Vagina (tissue), 2 donors: ENCODE measurements at regions not wholly inside any gene's neighbourhood (a gene's known extent, or its start where the extent isn't known, plus 50 kb on each side); places are given as distances from the start of the nearest gene placed in this dataset.

Experiments used
- DNase-seq, 2 donors: peaks; one replicate each; pipeline ENCODE4 v3.0.0-alpha.2; 2017; ENCODE audit errors: extremely low spot score in 2 of 2
- H3K27ac ChIP-seq: fragments of 200-600 bp; sonication (generic); one replicate; pipeline ENCODE4 v1.5.1; 2019
- H3K27me3 ChIP-seq: fragments of 200-600 bp; sonication (generic); one replicate; pipeline ENCODE4 v1.5.1; 2019
- H3K36me3 ChIP-seq, 2 donors: fragments of 200-600 bp; sonication (generic); one replicate each; pipeline ENCODE4 v1.5.1; 2017 to 2019
- H3K4me1 ChIP-seq: fragments of 200-600 bp; sonication (generic); one replicate; pipeline ENCODE4 v1.5.1; 2019
- H3K4me3 ChIP-seq, 2 donors: fragments of 200-600 bp; sonication (generic); 1 replicate in 1 of 2; 2 replicates in 1 of 2; pipeline ENCODE4 v1.5.1; 2016 to 2019
- H3K9me3 ChIP-seq: fragments of 200-600 bp; sonication (generic); one replicate; pipeline ENCODE4 v1.5.1; 2019
- CTCF ChIP-seq, 3 experiments: fragments of 450-650 bp in 2 of 3; fragments of 200-600 bp in 1 of 3; sonication (generic) in 1 of 3; IDR thresholded peaks; one replicate each; pipeline ENCODE4 v1.5.1; 2017 to 2019; ENCODE audit warnings: antibody characterized with exemption in 3 of 3, mild to moderate bottlenecking in 2 of 3, moderate library complexity in 2 of 3
- POLR2A ChIP-seq, 2 donors: fragments of 450-650 bp; IDR thresholded peaks; one replicate each; pipeline ENCODE4 v1.6.1; 2017; ENCODE audit warnings: antibody characterized with exemption in 2 of 2, mild to moderate bottlenecking in 2 of 2, moderate library complexity in 2 of 2
- POLR2AphosphoS5 ChIP-seq, 2 donors: sonication (generic); formaldehyde crosslinking; IDR thresholded peaks; one replicate each; pipeline ENCODE4 v1.9.0; 2017; ENCODE audit warnings: antibody characterized with exemption in 2 of 2, mild to moderate bottlenecking in 2 of 2, low read depth in 1 of 2; ENCODE audit not compliant: insufficient read depth in 1 of 2
- intact Hi-C: fragments of 100-400 bp; cut with DNase I; formaldehyde crosslinking; loops from one replicate; pipeline ENCODE4 v1.15.1; 2023

DNA sequence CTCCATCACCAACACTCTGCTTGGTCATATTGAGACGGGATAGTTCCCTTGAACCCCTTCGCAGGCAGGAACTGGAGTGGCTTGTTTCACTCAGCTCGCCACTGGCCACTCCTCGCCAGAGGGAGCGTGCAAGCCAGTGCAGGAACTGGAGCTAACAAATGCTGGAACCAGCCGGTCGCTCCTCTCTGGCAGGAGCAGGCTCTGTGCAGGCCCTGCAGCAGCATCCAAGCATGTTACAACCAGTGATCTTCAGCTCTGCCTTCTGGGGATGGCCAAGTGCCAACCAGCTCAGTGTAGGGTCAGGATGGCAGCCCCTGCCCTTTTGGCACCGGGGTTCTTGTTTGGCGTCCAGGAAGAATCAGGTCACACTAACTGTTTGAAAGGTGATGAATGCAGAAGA is 329.0 kb upstream of the AZI2 start:
- Histone ChIP-seq H3K9me3 (no peaks in the 10 kb centered on the region), H3K27ac (peak overlapping the region; percentile 22), H3K4me1 (peaks cover 4% of the 10 kb centered on the region), H3K4me3 (no peak overlapping the region), H3K36me3 (no peaks in the 10 kb centered on the region), H3K27me3 (no peaks in the 10 kb centered on the region)
- no peak for TF ChIP-seq CTCF (IDR thresholded peaks at IDR 0.05)
- TF ChIP-seq POLR2AphosphoS5 (IDR thresholded peaks at IDR 0.05; ENCODE audit: insufficient read depth in 1 of 2, low read depth in 1 of 2) = no peak
- TF ChIP-seq POLR2A (IDR thresholded peaks at IDR 0.05) = no peak
- intact Hi-C loops = no loop called here
- no peak for DNase-seq

DNA sequence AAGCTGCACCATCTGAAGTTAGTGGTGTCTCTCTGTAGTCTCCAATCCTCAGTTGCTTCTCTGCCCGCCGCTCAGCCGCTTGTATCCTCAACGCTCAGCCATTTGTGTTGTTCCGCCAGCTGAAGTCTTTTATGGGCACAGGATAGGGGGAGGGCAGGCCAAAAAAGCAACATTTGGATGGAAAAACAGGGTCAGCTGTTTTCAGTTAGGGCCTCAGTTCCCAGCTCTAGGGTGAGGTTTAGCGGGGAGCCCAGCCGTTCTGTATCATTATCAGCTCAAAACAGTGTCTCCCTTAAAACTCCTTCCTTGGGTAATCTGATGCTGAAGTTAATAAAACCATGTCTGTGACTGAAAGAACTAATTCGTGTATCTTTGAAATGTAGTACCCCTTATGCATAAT is 329.5 kb upstream of the AZI2 start:
- Histone ChIP-seq H3K9me3 (no peaks in the 10 kb centered on the region), H3K27me3 (no peaks in the 10 kb centered on the region), H3K4me1 (peaks cover 4% of the 10 kb centered on the region), H3K4me3 (no peak overlapping the region), H3K36me3 (no peaks in the 10 kb centered on the region), H3K27ac (peak overlapping the region; percentile 22)
- intact Hi-C loops = no loop called here
- DNase-seq = no peak
- TF ChIP-seq POLR2A (IDR thresholded peaks at IDR 0.05) (no peak), CTCF (IDR thresholded peaks at IDR 0.05) (no peak), POLR2AphosphoS5 (IDR thresholded peaks at IDR 0.05; ENCODE audit: insufficient read depth in 1 of 2, low read depth in 1 of 2) (no peak)

GRCh38 chr3:28680050-28680449 is 331.4 kb upstream of the AZI2 start:
- H3K4me3 ChIP-seq = no peak overlapping the region
- no peaks in the 10 kb centered on the region for H3K9me3 ChIP-seq
- peaks cover 4% of the 10 kb centered on the region for H3K4me1 ChIP-seq
- H3K27ac ChIP-seq = no peak overlapping the region
- intact Hi-C loops = no loop called here
- TF ChIP-seq POLR2A (IDR thresholded peaks at IDR 0.05) = no peak
- no peak for TF ChIP-seq CTCF (IDR thresholded peaks at IDR 0.05)
- TF ChIP-seq POLR2AphosphoS5 (IDR thresholded peaks at IDR 0.05; ENCODE audit: insufficient read depth in 1 of 2, low read depth in 1 of 2) = no peak
- no peaks in the 10 kb centered on the region for H3K27me3 ChIP-seq
- no peaks in the 10 kb centered on the region for H3K36me3 ChIP-seq
- no peak for DNase-seq

GRCh38 chr3:28682121-28682520 is 333.5 kb upstream of the AZI2 start:
- TF ChIP-seq CTCF (IDR thresholded peaks at IDR 0.05) = no peak
- no peak for TF ChIP-seq POLR2AphosphoS5 (IDR thresholded peaks at IDR 0.05; ENCODE audit: insufficient read depth in 1 of 2, low read depth in 1 of 2)
- no peaks in the 10 kb centered on the region for H3K36me3 ChIP-seq
- intact Hi-C loops = no loop called here
- DNase-seq = no peak
- H3K4me3 ChIP-seq = no peak overlapping the region
- H3K27me3 ChIP-seq = no peaks in the 10 kb centered on the region
- no peak overlapping the region for H3K27ac ChIP-seq
- H3K9me3 ChIP-seq = no peaks in the 10 kb centered on the region
- peaks cover under 1% of the 10 kb centered on the region for H3K4me1 ChIP-seq

- no peaks in the 10 kb centered on the region for H3K4me1 ChIP-seq
- intact Hi-C loops = no loop called here
- no peak for DNase-seq
- H3K27me3 ChIP-seq = no peaks in the 10 kb centered on the region
- H3K36me3 ChIP-seq = no peaks in the 10 kb centered on the region
- no peaks in the 10 kb centered on the region for H3K9me3 ChIP-seq
- no peak overlapping the region for H3K27ac ChIP-seq
- H3K4me3 ChIP-seq = no peak overlapping the region
- TF ChIP-seq POLR2A (IDR thresholded peaks at IDR 0.05) (no peak), CTCF (IDR thresholded peaks at IDR 0.05) (no peak), POLR2AphosphoS5 (IDR thresholded peaks at IDR 0.05; ENCODE audit: insufficient read depth in 1 of 2, low read depth in 1 of 2) (no peak)
Observed at GRCh38 chr3:28690176-28690575, 341.6 kb upstream of the AZI2 start.
